ENCODE measurements at regions not wholly inside any gene's neighbourhood (a gene's known extent, or its start where the extent isn't known, plus 50 kb on each side); places are given as distances from the start of the nearest gene placed in this dataset.

DNA sequence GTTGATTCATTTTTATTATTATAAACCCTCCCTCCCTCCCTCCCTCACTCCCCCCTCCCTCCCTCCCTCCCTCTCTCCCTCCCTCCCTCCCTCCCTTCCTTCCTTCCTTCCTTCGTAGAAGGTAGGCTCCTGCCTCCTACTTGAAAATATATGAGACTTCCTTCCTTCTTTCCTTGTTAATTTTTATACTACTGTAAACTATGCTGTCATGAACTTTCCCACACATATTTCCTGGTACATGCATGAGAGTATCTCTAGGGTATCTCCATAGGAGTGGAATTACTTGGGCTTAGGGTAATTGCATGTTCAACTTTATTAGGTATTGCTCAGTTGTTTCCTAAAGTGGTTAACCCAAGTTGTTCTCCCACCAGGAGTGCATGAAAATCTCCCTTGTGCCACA lies 330.6 kb downstream of the KCNRG start:
- intact Hi-C loops (cut with micrococcal nuclease): no loop called here

DNA sequence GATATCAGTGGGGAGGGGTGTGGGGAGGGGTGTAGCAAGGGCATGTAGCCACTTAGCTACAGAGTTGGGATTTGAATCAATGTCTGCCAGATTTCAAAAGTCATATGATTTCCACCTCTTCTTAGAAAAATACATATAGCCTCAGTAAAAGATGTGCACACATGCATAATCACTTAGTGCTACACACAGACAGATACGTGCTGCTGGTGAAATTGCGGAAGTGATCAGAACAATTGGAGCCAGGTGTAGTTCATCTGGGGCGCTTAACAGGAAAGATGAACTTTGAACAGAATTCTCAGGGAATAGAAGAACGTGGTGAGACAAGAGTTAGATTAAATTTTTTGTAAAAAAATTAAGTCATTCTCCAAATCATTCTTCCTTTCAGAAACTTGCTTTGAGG lies 333.1 kb downstream of the KCNRG start:
- intact Hi-C loops (cut with micrococcal nuclease): no loop called here

DNA sequence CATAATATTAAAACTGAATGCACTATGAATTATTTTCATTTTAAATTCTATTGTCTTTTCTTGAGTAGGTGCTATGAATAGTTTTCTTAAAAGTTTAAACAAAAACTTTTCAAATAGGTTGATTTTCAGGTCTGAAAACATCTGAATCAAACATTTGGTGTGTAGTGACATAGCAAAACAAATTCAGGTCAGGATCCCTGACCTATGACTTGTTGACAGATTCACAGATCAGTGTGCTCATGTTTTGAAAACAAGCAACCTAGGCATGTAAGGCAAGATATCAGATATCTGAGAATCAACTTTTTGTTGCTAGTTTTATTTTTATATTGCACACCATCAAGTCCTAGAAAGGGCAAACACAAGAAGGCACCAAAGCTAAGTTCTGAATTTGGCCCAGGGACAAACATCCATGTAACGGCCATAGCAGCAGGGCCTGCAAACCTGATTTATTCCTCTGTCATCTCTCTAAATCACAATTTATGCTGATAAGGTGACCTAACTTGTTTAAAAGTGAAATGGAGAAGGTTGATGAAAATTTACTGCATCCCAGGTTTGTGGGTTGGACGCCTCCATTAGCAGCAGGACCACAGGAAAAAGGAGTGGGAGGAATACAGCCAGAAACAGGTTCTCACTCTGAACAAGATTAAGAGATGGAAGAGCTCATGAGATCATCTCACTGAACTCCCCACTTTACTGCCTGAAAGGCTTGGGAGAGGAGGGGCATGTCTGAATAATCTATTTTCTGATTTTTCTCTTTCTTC lies 337.7 kb downstream of the KCNRG start:
- intact Hi-C loops (cut with micrococcal nuclease): no loop called here

DNA sequence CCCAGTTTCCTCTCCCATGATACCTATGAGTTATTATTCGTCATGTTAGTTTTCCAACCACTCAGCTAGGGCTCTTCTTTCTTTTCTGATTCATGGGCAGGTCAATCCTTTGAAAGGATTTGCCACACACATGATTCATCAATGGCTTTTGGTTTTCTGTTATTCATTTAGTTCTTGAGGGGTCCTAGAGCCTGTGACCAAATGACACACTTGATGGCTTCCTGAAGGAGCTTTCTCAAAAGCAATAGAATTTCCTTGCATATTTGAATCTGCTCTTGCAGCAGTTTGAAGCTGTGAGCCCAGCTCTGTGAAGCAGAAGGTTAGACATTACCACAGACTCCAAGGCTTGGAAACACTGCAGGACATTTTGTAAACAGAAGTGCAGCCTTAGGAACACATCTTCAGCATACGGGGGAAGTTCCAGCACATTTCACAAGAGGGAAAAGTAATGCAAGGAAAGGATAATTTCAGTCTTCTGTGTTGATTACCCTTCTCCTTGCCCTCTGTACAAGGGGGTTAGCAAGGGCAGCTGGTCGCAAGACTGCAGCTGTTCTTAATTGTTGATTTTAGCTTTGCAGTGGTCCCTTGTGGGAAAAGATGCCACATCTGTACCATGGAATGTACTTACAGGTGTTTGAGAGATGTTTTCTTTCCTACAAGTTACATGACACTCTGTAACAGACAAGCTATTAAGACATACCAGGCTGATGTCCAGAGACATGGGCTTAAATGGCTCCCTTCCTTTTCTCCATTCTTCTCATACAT lies 338.6 kb downstream of the KCNRG start:
- intact Hi-C loops (cut with micrococcal nuclease): no loop called here

DNA sequence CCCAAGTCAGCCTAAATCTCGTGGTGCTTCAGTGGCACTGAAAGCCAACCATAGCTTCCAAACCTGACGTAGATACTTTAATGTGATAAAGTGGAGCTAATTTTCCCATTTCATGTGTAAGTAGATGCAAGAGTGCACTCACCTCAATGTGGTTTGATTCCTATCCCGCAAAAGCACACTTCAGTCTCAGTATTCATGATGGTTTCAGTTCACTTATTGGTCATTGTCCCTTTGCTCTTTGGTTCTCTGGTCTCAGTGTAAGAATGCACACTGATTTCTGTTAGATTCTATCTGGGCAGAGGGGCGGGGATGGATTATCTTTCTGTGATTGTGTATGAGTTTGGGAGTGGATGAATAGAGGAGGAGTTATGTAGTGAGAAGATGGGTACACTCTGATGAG lies 340.6 kb downstream of the KCNRG start:
- intact Hi-C loops (cut with micrococcal nuclease): no loop called here

DNA sequence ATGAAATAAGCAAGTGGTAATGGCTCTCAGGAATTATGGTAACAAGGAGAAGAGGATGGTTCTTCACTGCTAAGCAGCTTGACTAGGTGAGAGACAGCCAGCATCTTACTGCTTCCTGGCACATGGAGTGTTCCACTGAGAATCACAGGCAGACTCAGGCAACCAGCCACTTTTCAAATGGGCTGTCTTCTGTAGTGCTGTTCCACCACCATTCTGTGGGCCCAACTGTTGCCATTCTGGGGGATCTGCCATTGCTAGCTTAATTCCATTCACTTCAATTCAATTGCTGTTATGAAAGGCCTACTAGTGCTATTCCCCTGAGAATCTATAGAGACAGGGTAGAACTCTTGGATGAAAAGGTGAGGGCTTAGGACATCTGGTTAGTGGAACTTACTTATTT lies 341.9 kb downstream of the KCNRG start:
- intact Hi-C loops (cut with micrococcal nuclease): no loop called here

DNA sequence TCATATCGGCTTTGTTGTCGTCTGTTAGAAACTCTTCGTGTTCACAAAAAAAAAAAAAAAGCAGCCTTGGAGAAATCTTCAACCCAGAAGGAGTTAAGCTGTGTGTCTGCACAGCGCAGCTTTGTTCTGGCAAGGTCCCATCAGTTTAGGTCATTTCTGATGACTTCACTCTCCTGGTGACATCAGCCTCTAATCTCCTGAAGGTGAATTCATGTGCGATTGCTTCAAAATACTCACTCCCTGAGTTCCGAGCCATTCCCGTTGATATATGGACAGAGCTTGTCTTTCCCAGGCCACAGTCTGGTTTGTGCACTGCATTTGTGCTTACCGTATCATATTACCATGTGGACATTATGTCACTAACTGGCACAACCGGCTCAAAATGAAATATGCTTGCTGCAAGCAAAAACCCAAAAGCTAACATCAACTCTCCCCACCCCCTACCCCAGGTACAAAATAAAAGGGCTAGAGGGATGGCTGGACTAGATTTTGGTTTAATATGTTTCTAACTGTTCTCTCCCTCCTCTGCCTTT lies 342.4 kb downstream of the KCNRG start:
- intact Hi-C loops (cut with micrococcal nuclease): no loop called here

DNA sequence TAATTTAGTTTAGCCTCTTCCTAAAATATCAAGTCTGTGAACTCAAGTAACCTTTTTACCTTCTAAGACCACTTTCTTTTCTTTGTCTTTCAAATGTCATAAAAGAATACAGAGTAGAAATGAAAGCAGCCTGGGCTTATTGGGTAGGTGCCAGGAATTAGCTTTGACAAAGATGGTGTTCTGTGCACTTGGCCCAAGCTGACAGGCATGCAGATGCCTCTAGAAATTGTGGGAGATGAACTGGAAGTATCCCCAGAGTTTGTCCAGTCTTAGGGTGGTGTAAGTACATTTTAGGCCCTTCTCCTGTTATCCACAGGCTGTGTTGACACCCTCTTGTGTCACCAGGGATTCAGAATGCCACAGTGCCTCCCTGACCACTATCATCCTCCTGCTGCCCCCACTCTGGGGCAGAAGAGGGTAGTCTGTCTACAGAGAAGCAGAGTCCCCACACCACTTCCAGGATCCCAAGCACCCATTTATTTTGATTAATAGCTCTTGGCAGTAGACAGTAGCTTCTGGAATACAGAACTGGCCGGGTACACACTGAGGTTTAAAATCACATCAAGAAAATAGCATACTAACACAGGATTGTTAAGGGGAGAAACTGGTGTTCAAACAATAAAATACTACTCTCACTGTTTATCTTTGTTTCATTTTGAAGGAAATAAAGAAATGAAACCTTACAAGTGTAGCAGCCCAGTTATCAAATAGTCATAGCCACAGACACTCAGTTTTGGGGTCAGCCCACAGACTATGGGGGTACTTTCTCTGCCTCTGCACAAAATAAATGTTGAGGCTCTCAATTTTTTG lies 343.2 kb downstream of the KCNRG start:
- intact Hi-C loops (cut with micrococcal nuclease): no loop called here

DNA sequence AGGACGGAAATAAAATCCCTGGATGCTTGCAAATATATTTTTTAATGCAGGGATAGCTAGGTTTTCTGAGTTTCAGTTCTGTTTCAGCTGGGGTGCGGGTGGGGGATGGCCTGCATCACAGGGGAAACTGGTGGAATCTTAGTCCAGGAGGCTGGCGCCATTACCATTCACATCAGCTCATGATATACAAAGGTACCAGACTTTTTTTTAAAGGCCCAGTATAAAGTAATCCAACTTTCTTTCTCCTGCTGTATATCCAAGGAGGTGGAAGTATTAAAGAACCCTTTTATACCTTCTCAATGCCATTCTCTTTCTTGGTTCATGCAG lies 343.8 kb downstream of the KCNRG start:
- intact Hi-C loops (cut with micrococcal nuclease): no loop called here

DNA sequence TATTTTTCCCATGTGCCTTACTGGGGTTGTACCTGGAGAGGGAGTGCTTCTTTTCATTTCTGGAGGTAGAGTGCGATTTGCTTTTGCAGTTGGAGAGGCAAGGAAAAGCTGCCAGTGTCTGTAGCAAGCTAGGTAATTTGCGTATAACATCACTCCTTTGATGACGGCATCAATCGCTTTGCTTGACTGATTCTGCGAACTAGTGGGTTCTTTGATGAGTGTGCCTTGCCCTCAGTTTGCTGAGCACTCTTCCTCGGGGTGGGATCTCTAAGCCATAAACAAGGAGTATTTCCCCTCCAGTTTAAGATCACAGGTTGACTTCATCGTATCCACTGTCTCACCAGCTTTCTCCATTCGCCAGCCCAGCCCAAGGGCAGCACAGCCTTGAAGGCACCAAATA lies 344.5 kb downstream of the KCNRG start:
- intact Hi-C loops (cut with micrococcal nuclease): no loop called here

DNA sequence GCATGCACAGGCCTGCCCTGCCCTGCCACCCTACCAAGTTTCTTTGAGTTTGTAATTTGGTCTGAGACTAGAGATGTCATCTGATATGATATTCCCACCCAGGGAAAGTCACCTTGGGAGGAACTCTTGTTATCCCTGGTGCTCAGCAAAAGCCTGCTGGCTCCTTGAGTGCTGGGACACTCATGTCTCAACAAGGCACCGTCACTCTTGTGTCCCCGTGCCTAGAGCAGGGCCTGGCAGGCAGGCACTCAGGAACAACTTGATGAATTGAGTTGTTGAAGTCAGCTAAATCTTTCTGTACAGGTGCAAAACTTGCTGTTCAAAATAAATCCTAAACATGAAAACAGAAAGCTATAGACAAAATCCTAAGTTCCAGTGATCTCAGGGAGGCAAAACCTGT lies 345.4 kb downstream of the KCNRG start:
- intact Hi-C loops (cut with micrococcal nuclease): no loop called here

DNA sequence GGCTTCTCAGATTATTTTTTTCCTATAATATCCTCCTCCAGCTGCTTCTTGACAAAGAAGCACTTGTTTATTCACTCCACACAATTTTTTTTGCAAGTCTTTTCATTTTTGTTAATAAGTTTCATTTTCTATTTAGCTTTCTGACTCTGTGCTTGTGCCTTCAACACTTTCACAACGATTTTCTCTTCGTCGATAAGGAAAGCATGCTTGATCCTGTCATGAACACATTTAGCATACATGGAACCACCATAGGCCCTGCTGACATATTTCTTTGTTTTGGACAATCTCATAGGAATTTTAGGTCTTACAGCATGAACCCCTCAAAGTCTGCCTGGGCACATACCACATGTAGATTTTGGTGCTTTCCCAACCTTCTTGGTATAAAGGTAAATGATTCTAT lies 346.0 kb downstream of the KCNRG start:
- intact Hi-C loops (cut with micrococcal nuclease): no loop called here

DNA sequence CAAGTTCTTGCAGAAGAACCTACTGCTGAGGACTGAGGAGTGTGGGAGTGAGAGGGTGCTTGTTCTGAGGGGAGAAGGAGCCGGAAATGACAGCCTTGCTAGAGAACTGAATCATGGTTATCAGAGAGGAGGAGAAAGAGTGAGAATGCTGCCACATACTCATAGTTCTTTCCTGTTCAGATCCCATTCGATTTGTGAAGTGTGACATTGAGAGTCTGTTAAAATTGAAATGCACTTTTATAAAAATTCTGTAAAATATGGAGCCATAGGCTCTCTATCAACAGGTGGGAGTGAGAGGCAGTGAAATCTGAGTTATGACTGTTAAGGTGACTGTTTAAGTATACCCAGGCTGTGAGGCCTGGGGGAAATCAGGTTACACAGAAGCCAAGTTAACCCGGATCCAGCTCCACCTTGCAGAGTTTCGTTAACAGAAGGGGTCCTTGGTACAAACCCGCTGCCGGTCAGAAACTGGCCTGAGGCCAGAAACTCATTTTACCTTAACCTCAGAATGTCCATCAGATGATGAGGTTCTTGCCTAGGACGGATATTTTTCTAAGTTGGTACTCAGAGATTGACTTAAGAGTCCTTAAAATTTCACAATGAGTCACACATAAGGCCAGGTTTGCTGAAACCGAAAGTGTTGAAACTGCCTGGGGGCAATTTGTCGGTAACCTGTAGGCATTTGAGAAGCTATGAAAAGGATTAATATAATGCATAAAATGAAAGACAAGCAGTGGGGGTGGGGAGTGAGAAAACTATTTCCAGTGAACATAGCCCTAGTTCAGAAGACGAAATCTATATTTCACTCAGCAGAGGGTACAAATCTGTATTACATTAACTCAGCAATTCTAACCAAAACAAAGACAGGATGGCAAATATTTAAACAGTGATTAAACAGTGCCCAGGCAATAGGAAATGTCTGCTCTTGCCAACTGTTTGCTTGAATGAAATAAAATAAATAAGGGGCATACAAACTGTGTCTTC lies 350.5 kb downstream of the KCNRG start:
- intact Hi-C loops (cut with micrococcal nuclease): loop anchor here (2.0 to 5.0 kb wide), 7 partner anchors 108 to 547 kb away; partner anchors contain the start of gene TRIM13

DNA sequence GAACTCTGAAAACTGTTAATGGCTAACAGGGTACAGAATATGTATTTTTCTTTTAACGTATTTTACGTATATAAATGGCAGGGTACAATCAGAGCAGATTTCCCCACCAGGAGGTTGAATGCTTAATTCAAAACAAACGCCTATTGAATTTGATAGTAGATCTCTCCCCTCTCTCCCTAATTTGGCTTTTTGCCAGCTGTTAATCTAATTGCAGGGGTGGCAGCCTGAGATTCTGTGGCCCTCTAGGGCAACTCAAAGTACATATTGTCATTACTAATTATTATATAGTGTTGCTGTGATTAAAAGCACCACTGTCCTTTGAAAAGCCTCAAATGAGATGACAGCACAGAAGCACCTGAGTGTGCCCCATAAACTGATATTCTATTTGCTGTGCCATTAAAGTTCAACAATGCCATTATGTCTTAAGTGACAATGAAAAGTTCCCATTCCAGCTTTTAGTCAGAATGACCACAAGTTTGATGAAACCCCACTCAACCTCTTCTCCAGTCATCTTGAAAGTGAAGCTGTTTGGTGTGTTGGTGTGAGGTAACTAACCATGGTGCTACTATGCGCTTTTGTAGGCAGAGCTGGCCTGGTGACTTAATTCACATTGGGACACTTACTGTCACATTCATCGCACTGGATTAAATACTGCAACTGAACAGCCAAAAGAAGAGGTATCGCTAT lies 351.4 kb downstream of the KCNRG start:
- intact Hi-C loops (cut with micrococcal nuclease): loop anchor here (2.0 to 5.0 kb wide), 7 partner anchors 109 to 546 kb away; partner anchors contain the start of gene TRIM13

DNA sequence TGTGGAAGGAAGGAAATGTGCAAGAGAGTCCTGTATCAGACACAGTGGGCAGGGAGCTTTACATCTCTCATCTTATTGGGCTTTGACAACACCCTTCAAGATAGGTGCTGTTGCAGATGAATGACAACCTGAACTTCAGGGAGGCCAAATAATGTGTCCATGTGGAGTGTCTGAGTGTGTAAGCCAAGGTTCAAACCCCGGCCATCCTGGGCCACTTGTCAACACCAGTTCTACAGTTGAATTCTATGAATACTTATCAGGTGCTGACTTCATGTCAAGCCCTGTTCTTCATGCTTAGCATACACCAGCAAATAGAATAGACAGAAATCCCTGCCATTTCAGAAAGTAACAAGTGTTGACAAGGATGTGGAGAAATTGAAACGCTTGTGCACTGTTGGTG lies 354.4 kb downstream of the KCNRG start:
- intact Hi-C loops (cut with micrococcal nuclease): loop anchor here (5.0 kb wide), 6 partner anchors 112 to 543 kb away; partner anchors contain the start of gene TRIM13

DNA sequence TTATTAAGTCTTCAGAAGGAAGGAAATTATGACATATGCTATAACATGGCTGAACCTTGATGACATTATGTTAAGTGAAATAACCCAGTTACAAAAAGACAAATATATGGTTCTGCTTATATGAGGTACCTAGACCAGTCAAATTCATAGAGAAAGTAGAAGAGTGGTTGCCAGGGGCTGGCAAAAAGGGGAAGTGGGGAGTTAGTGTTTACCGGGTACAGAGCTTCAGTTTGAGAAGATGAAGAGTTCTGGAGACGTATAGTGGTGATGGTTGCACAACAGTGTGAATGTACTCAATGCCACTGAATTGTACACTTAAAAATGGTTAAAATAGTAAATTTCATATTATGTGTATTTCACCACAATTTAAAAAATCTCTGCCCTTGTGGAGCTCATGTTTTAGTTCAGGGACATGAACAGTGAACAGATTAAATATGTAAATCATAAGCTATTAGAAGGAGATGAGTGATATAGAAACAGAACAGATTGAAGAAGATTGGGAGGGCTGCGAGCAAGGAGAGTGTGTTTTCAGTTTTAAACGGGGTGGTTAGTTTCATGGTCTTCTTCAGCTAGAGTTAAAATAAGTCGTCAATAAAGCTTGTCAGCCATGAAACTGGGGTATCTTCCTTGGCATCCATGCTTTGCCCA lies 355.2 kb downstream of the KCNRG start:
- intact Hi-C loops (cut with micrococcal nuclease): no loop called here

DNA sequence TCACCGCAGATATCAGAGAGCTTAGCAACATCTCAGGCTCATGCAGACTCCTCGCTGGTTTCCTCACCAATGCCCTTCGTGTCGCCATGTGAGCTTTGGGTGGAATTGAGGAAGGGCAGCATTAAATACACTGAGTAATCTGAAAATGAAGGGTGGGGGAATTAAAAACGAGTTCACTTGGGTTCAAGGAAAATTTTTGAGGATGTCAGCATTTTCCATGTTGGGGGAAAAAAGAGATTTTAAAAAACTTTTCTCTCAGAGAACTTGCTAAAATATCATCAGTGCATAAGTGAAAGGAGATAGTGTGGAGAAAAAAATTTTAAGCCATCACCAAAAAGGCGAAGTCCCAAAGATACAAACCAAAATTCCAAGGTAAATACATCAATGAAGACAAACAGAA lies 359.3 kb downstream of the KCNRG start:
- intact Hi-C loops (cut with micrococcal nuclease): no loop called here

DNA sequence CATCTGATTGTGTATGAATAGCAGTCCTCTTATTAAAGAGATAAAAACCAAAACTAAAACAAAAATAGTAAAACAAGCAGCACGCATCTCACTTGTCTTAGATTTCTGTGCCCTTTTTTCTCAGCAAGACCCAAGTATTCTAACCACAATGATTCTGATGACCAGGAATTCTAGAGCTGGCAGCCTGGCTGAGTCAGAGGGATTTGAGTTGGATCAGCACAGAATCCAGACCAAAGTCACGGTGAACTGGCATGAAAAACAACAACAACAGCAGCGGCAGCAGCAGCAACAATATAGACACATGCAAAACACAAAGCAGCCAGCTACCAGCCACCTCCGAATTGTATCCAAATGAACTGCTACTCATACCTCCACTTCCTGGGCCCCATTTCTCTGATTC lies 360.5 kb downstream of the KCNRG start:
- intact Hi-C loops (cut with micrococcal nuclease): no loop called here

DNA sequence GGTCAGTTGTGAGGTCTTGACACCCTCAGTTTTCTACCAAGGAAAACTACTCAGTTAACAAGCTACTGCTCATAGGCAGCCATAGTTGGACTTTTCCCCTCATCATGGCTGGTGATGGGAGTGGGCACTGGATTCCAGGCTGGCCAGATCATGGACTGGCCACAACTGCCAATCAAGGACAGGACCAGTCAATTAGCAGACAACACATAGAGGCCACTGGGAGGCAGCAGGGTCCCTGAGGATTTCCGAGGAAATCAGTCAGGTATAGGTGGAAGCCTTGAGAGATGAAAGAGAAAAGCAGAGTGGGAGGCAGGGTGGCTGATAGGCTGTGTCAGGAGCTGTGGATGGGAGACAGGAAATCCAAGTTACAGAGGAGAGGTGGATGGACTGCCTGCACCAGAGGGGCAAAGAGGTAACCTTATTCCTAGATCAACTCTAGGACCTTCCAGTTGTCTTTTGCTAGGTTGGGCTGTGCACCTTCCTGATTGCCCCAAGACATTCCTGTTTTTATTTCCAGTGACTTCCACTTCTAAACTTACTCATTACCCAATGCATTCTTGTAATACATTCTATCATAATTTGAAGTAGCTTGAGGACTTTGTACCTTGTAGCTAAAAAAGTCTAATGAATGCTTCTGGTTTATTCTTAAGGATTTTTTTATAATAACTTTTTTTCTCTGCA lies 361.8 kb downstream of the KCNRG start:
- intact Hi-C loops (cut with micrococcal nuclease): no loop called here

All from T-helper 2 cell treated with Interferon-gamma antibody and Interleukin-4, amounts not matched to agents 100 ng/mL and 5 ng/mL, for 36 hours (primary cell).